ENCODE measurements at regions not wholly inside any gene's neighbourhood (a gene's known extent, or its start where the extent isn't known, plus 50 kb on each side); places are given as distances from the start of the nearest gene placed in this dataset.

DNA sequence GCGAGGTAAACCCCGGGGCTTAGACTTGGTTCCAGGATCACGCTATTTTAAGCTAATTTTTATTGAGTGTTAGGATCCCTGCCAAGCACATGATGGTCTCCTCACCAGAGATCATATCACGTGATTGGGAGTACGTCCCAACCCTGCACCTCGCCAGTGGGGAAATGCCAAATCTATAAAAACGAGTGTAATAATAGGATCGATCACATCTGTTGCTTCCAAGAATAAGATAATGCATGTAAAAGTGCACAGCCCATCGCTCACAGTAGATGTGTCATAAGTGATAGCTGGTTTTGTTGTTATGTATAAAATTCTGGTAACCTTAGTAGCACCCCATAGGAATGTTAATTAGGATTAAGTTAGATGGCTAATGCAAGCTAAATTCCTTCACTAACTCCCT is 581.0 kb upstream of the TMEM132C start:
- no peak for TF ChIP-seq CTCF (IDR thresholded peaks at IDR 0.05)
- TF ChIP-seq POLR2A (IDR thresholded peaks at IDR 0.05): no peak
